ENCODE measurements at regions not wholly inside any gene's neighbourhood (a gene's known extent, or its start where the extent isn't known, plus 50 kb on each side); places are given as distances from the start of the nearest gene placed in this dataset.

GRCh38 chr1:242836423-242836822 lies 311.9 kb upstream of the PLD5 start:
- Histone ChIP-seq H3K27me3 (replicated peaks; ENCODE audit: control insufficient read depth, insufficient read depth, low read length) (no peaks in the 10 kb centered on the region), H3K4me1 (no peaks in the 10 kb centered on the region), H3K4me3 (ENCODE audit: low read depth, low read length) (no peak overlapping the region), H3K9me3 (no peaks in the 10 kb centered on the region), H3K36me3 (ENCODE audit: control insufficient read depth, insufficient read depth, low read length) (no peaks in the 10 kb centered on the region)
- Mint-ChIP-seq H3K27me3 (ENCODE audit: insufficient read depth, unreplicated experiment) (peaks cover 3% of the 10 kb centered on the region), H3K36me3 (ENCODE audit: insufficient read depth, unreplicated experiment) (no peaks in the 10 kb centered on the region), H3K4me1 (ENCODE audit: low read depth, unreplicated experiment) (no peaks in the 10 kb centered on the region), H3K27ac (ENCODE audit: unreplicated experiment) (no peak overlapping the region), H3K9me3 (ENCODE audit: unreplicated experiment) (peaks cover 5% of the 10 kb centered on the region), H3K4me3 (ENCODE audit: unreplicated experiment) (no peak overlapping the region)
- no peak for TF ChIP-seq CTCF (IDR thresholded peaks at IDR 0.05; ENCODE audit: insufficient read depth in 1 of 2, low read depth in 1 of 2, low read length in 1 of 2, severe bottlenecking in 1 of 2, unreplicated experiment in 1 of 2)
- no peak for DNase-seq
- no TSS peak for BruUV-seq (replicated peaks)
- ChIA-PET CTCF (no interaction called here), POLR2A (no interaction called here)
- intact Hi-C loops (cut with micrococcal nuclease; ENCODE audit: unreplicated experiment), result no loop called here

DNA sequence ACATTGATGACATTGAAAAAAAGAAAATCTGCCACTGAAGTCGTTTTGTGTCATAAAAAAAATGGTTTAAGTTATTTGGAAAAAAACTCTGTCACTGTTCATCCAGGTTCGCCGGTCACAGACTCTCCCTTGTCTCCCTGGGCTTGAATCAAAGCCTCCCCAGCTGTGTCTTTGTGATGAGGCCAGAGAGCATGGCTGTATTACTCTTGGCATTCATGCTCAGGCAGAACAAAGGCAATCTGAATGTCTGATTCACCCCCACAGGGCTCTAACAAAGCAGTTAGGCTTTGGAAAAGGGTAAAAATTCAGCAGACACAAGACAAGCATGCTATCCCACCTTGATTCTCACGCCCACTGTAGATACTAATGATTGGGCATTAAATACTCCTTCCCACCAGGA lies 304.3 kb upstream of the PLD5 start:
- no peak for TF ChIP-seq CTCF (IDR thresholded peaks at IDR 0.05; ENCODE audit: insufficient read depth in 1 of 2, low read depth in 1 of 2, low read length in 1 of 2, severe bottlenecking in 1 of 2, unreplicated experiment in 1 of 2)
- Mint-ChIP-seq H3K4me3 (ENCODE audit: unreplicated experiment) (no peak overlapping the region), H3K36me3 (ENCODE audit: insufficient read depth, unreplicated experiment) (no peaks in the 10 kb centered on the region), H3K9me3 (ENCODE audit: unreplicated experiment) (peaks cover 9% of the 10 kb centered on the region), H3K4me1 (ENCODE audit: low read depth, unreplicated experiment) (peaks cover 16% of the 10 kb centered on the region), H3K27ac (ENCODE audit: unreplicated experiment) (no peak overlapping the region), H3K27me3 (ENCODE audit: insufficient read depth, unreplicated experiment) (no peaks in the 10 kb centered on the region)
- Histone ChIP-seq H3K4me3 (ENCODE audit: low read depth, low read length) (no peak overlapping the region), H3K9me3 (no peaks in the 10 kb centered on the region), H3K36me3 (ENCODE audit: control insufficient read depth, insufficient read depth, low read length) (no peaks in the 10 kb centered on the region), H3K27me3 (replicated peaks; ENCODE audit: control insufficient read depth, insufficient read depth, low read length) (no peaks in the 10 kb centered on the region), H3K4me1 (peaks cover 44% of the 10 kb centered on the region)
- ChIA-PET CTCF (no interaction called here), POLR2A (no interaction called here)
- no TSS peak for BruUV-seq (replicated peaks)
- DNase-seq, result no peak
- intact Hi-C loops (cut with micrococcal nuclease; ENCODE audit: unreplicated experiment), result no loop called here

DNA sequence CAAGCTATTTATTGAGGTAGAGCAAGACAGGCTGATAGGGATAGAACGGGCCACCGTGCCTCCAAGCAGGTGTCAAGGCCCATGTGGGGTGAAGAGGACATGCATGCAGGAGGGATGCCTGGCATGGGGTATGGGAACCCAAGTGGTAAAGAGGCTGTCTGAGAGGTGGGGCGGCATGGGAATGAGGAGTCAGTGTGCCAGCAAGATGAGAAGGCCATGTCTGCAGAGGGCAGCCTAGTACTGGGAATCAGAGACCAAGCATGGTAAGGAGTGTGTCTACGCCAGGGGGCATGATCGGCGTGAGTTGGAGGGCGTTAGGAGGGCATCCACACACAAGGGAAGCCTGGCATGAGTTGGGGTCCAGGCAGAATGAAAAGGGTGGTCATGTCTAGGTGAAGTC lies 303.7 kb upstream of the PLD5 start:
- Mint-ChIP-seq H3K9me3 (ENCODE audit: unreplicated experiment) (peaks cover 9% of the 10 kb centered on the region), H3K4me1 (ENCODE audit: low read depth, unreplicated experiment) (peaks cover 18% of the 10 kb centered on the region), H3K27ac (ENCODE audit: unreplicated experiment) (no peak overlapping the region), H3K27me3 (ENCODE audit: insufficient read depth, unreplicated experiment) (no peaks in the 10 kb centered on the region), H3K4me3 (ENCODE audit: unreplicated experiment) (no peak overlapping the region), H3K36me3 (ENCODE audit: insufficient read depth, unreplicated experiment) (no peaks in the 10 kb centered on the region)
- CTCF ChIA-PET, result interaction anchor here (0.6 kb wide), 1 partner anchor 489 kb away, joined by 7 read pairs; no protein-coding TSS in a partner anchor
- intact Hi-C loops (cut with micrococcal nuclease; ENCODE audit: unreplicated experiment), result no loop called here
- Histone ChIP-seq H3K4me1 (peaks cover 47% of the 10 kb centered on the region), H3K36me3 (ENCODE audit: control insufficient read depth, insufficient read depth, low read length) (no peaks in the 10 kb centered on the region), H3K9me3 (no peaks in the 10 kb centered on the region), H3K4me3 (ENCODE audit: low read depth, low read length) (no peak overlapping the region), H3K27me3 (replicated peaks; ENCODE audit: control insufficient read depth, insufficient read depth, low read length) (no peaks in the 10 kb centered on the region)
- no TSS peak for BruUV-seq (replicated peaks)
- no peak for TF ChIP-seq CTCF (IDR thresholded peaks at IDR 0.05; ENCODE audit: insufficient read depth in 1 of 2, low read depth in 1 of 2, low read length in 1 of 2, severe bottlenecking in 1 of 2, unreplicated experiment in 1 of 2)
- POLR2A ChIA-PET, result no interaction called here
- DNase-seq, result no peak

Data from Caco-2 (cell line).